HCT116 (cell line): ENCODE measurements at regions not wholly inside any gene's neighbourhood (a gene's known extent, or its start where the extent isn't known, plus 50 kb on each side); places are given as distances from the start of the nearest gene placed in this dataset.

Experiments
- ATAC-seq: fragments of 200-7000 bp; cut with Tn5 transposase; 2 replicates; pipeline ENCODE4 v1.9.1; 2020; ENCODE audit warnings: mild to moderate bottlenecking, moderate library complexity
- BruUV-seq: library from RNA; stranded (reverse); fragments of 400-500 nt; replicated peaks from 2 replicates; lab custom pipeline; 2021; lab: Mats Ljungman, UMichigan
- CTCF ChIA-PET: fragments of 300-600 bp; sonication (Branson Sonifier 250); formaldehyde crosslinking; loops from one replicate; lab custom pipeline; 2021; ENCODE audit warnings: antibody characterized with exemption; lab: Charles Lee
- POLR2A ChIA-PET: fragments of 300-600, 350-600 bp; sonication (Branson Sonifier 250); formaldehyde crosslinking; loops from one replicate; lab custom pipeline; 2021; ENCODE audit warnings: antibody characterized with exemption; lab: Charles Lee
- RAD21 ChIA-PET, 2 experiments: fragments of 300-600 bp; sonication (Branson Sonifier 250); formaldehyde crosslinking; loops; one replicate each; lab custom pipeline; 2023; ENCODE audit warnings: low total read pairs in 2 of 2; ENCODE audit not compliant: uncharacterized antibody in 2 of 2, unreplicated experiment in 2 of 2, low non-redundant PET in 1 of 2; lab: Charles Lee
- DNase-seq: peaks from one replicate; pipeline ENCODE4 v3.0.0-alpha.2; 2010; ENCODE audit warnings: low read depth, low spot score
- H2AFZ ChIP-seq: fragments of 200-600 bp; shearing (Covaris generic), sonication (generic); 2 replicates; pipeline ENCODE4 v1.6.1; 2017; ENCODE audit warnings: low read depth, mixed run types, mixed read lengths, antibody characterized with exemption, low read length; ENCODE audit not compliant: poor library complexity, severe bottlenecking
- H3K27ac ChIP-seq: 2 replicates; pipeline ENCODE4 v1.5.1; 2012; ENCODE audit warnings: low read depth, low read length
- H3K27me3 ChIP-seq: fragments of 200-600 bp; sonication (generic); 2 replicates; pipeline ENCODE4 v1.6.1; 2016; ENCODE audit warnings: mixed run types, low read length, mixed read lengths; ENCODE audit not compliant: insufficient read depth
- H3K36me3 ChIP-seq, 2 experiments: fragments of 200-500 bp in 1 of 2; fragments of 200-600 bp in 1 of 2; sonication (Bioruptor generic) in 1 of 2; sonication (generic) in 1 of 2; 2 replicates each; pipeline versions ENCODE4 v1.5.1 to v1.6.1; 2014 to 2016; ENCODE audit warnings: low read length in 2 of 2, inconsistent platforms in 1 of 2, mixed read lengths in 1 of 2, mixed run types in 1 of 2; ENCODE audit not compliant: insufficient read depth in 2 of 2, control insufficient read depth in 1 of 2
- H3K4me1 ChIP-seq, 2 experiments: fragments of 200-600 bp in 1 of 2; sonication (generic) in 1 of 2; 2 replicates each; pipeline versions ENCODE4 v1.5.1 to v1.6.1; 2012 to 2017; ENCODE audit warnings: low read length in 2 of 2, inconsistent platforms in 1 of 2, mild to moderate bottlenecking in 1 of 2, mixed read lengths in 1 of 2, mixed run types in 1 of 2, moderate library complexity in 1 of 2; ENCODE audit not compliant: insufficient read depth in 2 of 2, control insufficient read depth in 1 of 2
- H3K4me2 ChIP-seq: fragments of 200-600 bp; sonication (generic); 2 replicates; pipeline ENCODE4 v1.6.1; 2017; ENCODE audit warnings: mixed run types, low read length, mixed read lengths
- H3K4me3 ChIP-seq, 2 experiments: fragments of 200-600 bp in 1 of 2; sonication (generic) in 1 of 2; replicated peaks in 1 of 2; 2 replicates each; pipeline ENCODE4 v1.5.1; 2011 to 2016; ENCODE audit warnings: low read length in 2 of 2, control low read depth in 1 of 2, low read depth in 1 of 2, mild to moderate bottlenecking in 1 of 2, mixed read lengths in 1 of 2, mixed run types in 1 of 2
- H3K79me2 ChIP-seq: fragments of 200-600 bp; sonication (generic); 2 replicates; pipeline ENCODE4 v1.6.1; 2017; ENCODE audit warnings: mild to moderate bottlenecking, mixed run types, low read length, moderate library complexity, mixed read lengths; ENCODE audit not compliant: insufficient read depth
- H3K9ac ChIP-seq: fragments of 200-600 bp; sonication (generic); 2 replicates; pipeline ENCODE4 v1.6.1; 2016; ENCODE audit warnings: low read length, mixed read lengths
- H3K9me2 ChIP-seq: fragments of 200-600 bp; sonication (generic), shearing (Covaris generic); 2 replicates; pipeline ENCODE4 v1.6.1; 2017; ENCODE audit warnings: mixed run types, mild to moderate bottlenecking, moderate library complexity; ENCODE audit not compliant: insufficient read depth
- H3K9me3 ChIP-seq, 2 experiments: fragments of 200-500 bp in 1 of 2; fragments of 200-600 bp in 1 of 2; sonication (Bioruptor generic) in 1 of 2; sonication (generic) in 1 of 2; 2 replicates each; pipeline ENCODE4 v1.6.1; 2014 to 2017; ENCODE audit warnings: low read length in 2 of 2, mixed read lengths in 2 of 2, inconsistent platforms in 1 of 2, low read depth in 1 of 2, mild to moderate bottlenecking in 1 of 2, mixed run types in 1 of 2, moderate library complexity in 1 of 2; ENCODE audit not compliant: control insufficient read depth in 1 of 2, insufficient read depth in 1 of 2
- H4K20me1 ChIP-seq: fragments of 200-600 bp; sonication (generic), shearing (Covaris generic); 2 replicates; pipeline ENCODE4 v1.6.1; 2017; ENCODE audit warnings: mixed run types, mild to moderate bottlenecking, moderate library complexity; ENCODE audit not compliant: insufficient read depth
- ATF3 ChIP-seq: IDR thresholded peaks from 2 replicates; pipeline ENCODE4 v1.6.1; 2012
- CBX3 ChIP-seq: IDR thresholded peaks from 2 replicates; pipeline ENCODE4 v1.6.1; 2012; ENCODE audit warnings: low read depth
- CEBPB ChIP-seq: IDR thresholded peaks from 2 replicates; pipeline ENCODE4 v1.6.1; 2012; ENCODE audit warnings: low read depth
- EGR1 ChIP-seq: IDR thresholded peaks from 2 replicates; pipeline ENCODE4 v1.6.1; 2012; ENCODE audit warnings: low read depth
- ELF1 ChIP-seq: IDR thresholded peaks from 2 replicates; pipeline ENCODE4 v1.6.1; 2012; ENCODE audit warnings: low read depth, borderline replicate concordance
- EZH2 ChIP-seq: fragments of 200-600 bp; sonication (generic); IDR thresholded peaks from 2 replicates; pipeline ENCODE4 v1.6.1; 2017; ENCODE audit warnings: antibody characterized with exemption, mixed run types
- EZH2phosphoT487 ChIP-seq: fragments of 200-600 bp; IDR thresholded peaks from 2 replicates; pipeline ENCODE4 v1.6.1; 2018; ENCODE audit warnings: antibody characterized with exemption, borderline replicate concordance
- JUND ChIP-seq: IDR thresholded peaks from 2 replicates; pipeline ENCODE4 v1.6.1; 2012
- POLR2A ChIP-seq: IDR thresholded peaks from 2 replicates; pipeline ENCODE4 v1.7.0; 2011; ENCODE audit warnings: borderline replicate concordance; ENCODE audit not compliant: insufficient read depth, insufficient read length; ENCODE audit errors: extremely low read depth
- POLR2AphosphoS5 ChIP-seq: IDR thresholded peaks from 2 replicates; pipeline ENCODE4 v1.6.1; 2011; ENCODE audit warnings: mild to moderate bottlenecking, low read depth, low read length, moderate library complexity
- RAD21 ChIP-seq: IDR thresholded peaks from 2 replicates; pipeline ENCODE4 v1.6.1; 2012; ENCODE audit warnings: low read depth, mild to moderate bottlenecking
- SIN3A ChIP-seq: IDR thresholded peaks from 2 replicates; pipeline ENCODE4 v1.6.1; 2012; ENCODE audit warnings: low read depth
- TCF7L2 ChIP-seq: IDR thresholded peaks from 2 replicates; pipeline ENCODE4 v1.7.0; 2011; ENCODE audit warnings: borderline replicate concordance, inconsistent platforms; ENCODE audit not compliant: insufficient read depth, insufficient read length; ENCODE audit errors: extremely low read depth
- YY1 ChIP-seq: IDR thresholded peaks from 2 replicates; pipeline ENCODE4 v1.6.1; 2011; ENCODE audit warnings: low read length, low read depth, moderate library complexity, mild to moderate bottlenecking; ENCODE audit not compliant: insufficient replicate concordance; ENCODE audit errors: extremely low read depth
- ZFX ChIP-seq: fragments of 450-650 bp; IDR thresholded peaks from 2 replicates; pipeline ENCODE4 v1.6.1; 2017
- ZNF274 ChIP-seq: fragments of 200-500 bp; sonication (Bioruptor generic); IDR thresholded peaks from 2 replicates; pipeline ENCODE4 v1.6.1; 2014; ENCODE audit warnings: mild to moderate bottlenecking, low read depth, low read length, inconsistent platforms
- intact Hi-C: fragments of 100-400 bp; cut with micrococcal nuclease; formaldehyde crosslinking; loops from 2 replicates; pipeline ENCODE4 v1.10.0; 2022
- TF ChIP-seq, protein P1 (sequence below): IDR thresholded peaks from 2 replicates; pipeline ENCODE4 v1.6.1; 2012

DNA sequence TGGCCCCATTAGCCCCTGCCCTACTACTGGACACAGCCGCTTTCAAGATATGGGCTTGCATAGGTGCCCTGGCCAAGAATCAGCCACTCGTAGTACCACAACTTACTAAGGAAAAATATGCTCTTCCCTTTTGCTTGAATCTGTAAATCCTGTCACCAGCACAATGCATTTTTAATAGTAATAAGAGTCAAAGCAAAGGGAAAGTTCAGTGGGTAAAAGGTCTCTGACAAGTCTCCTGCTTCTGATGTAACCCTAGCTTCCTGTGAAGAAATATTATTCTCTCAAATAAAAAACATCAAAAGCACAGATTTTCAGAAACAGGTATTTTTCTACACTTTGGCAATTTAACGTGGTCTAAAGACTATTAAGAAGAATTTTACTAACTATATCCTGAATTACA lies 373.8 kb downstream of the GJA1 start (continued):
- no peak for TF ChIP-seq ZFX
- TF ChIP-seq, protein P1, sequence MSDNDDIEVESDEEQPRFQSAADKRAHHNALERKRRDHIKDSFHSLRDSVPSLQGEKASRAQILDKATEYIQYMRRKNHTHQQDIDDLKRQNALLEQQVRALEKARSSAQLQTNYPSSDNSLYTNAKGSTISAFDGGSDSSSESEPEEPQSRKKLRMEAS = no peak

DNA sequence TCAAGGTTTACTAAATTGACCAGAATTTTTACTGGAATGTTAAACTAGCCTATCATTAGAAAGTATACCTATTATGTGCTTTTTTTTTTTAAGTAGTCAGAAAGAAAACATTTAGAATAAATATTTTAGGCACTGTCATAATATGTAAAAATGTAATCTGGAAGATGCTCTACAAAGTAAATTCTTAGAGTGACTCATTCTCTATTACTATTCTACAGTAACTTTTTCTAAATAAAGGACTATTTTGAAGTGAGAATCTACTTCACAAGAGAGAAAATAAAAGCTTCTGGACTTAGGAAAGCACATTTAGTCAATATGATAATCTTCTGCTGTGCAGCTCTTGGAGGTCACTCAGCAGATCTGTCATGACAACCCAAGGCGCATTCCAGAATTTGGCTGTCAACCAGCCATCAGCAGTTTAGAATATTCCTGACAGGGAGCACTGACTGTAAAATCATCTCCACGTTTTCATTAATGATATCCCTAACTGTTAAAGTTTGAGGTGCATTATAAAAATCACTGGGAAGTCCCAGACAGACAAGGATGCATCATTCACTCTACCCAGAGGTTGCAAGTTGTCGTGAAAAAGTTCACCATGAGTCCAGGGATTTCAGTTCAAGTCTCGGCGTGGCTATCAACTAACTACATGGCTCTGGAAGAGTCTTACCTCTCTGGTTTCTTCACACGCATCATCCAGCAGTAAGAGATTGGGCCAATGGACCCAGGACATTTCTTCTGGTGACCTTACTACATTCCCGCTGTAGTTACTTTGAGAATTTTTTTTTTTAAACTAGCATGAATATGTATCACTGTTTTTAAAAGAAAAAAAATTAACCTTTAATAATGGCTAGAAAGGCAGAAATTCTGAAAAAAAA lies 374.9 kb downstream of the GJA1 start:
- CTCF ChIA-PET = no interaction called here
- intact Hi-C loops = no loop called here

More for the DNA sequence above, 374.9 kb downstream of the GJA1 start:
- Histone ChIP-seq H3K4me2 (no peak overlapping the region), H3K36me3 (no peaks in the 10 kb centered on the region), H3K79me2 (no peaks in the 10 kb centered on the region), H3K27me3 (no peaks in the 10 kb centered on the region), H3K9me3 (no peaks in the 10 kb centered on the region), H4K20me1 (no peaks in the 10 kb centered on the region), H3K4me3 (no peak overlapping the region), H2AFZ (no peak overlapping the region), H3K27ac (no peak overlapping the region), H3K9me2 (no peaks in the 10 kb centered on the region), H3K9ac (no peak overlapping the region), H3K4me1 (no peaks in the 10 kb centered on the region)
- no peak for DNase-seq
- no peak for ATAC-seq
- ChIA-PET RAD21 (no interaction called here), POLR2A (no interaction called here)
- TF ChIP-seq ZNF274 (no peak), POLR2A (no peak), RAD21 (no peak), JUND (no peak), YY1 (no peak), TCF7L2 (no peak), ZFX (no peak), SIN3A (no peak), ATF3 (no peak), EZH2phosphoT487 (no peak), ELF1 (no peak), EGR1 (no peak), CBX3 (no peak), CEBPB (no peak), EZH2 (no peak), POLR2AphosphoS5 (no peak)
- TF ChIP-seq, protein P1 = no peak
- BruUV-seq = no TSS peak
